NB4 (cell line): ENCODE measurements at regions not wholly inside any gene's neighbourhood (a gene's known extent, or its start where the extent isn't known, plus 50 kb on each side); places are given as distances from the start of the nearest gene placed in this dataset.

Experiments
- DNase-seq: peaks from one replicate; pipeline ENCODE4 v3.0.0; 2010; ENCODE audit warnings: low read depth
- H3K4me3 ChIP-seq: one replicate; pipeline ENCODE4 v1.5.1; 2011; ENCODE audit warnings: mild to moderate bottlenecking, low read depth, low read length, moderate library complexity
- CTCF ChIP-seq: IDR thresholded peaks from one replicate; pipeline ENCODE4 v1.5.1; 2012; ENCODE audit warnings: low read depth, low read length
- MAX ChIP-seq: IDR thresholded peaks from 2 replicates; pipeline ENCODE4 v1.6.1; 2011; ENCODE audit warnings: low read depth, low read length
- MYC ChIP-seq: IDR thresholded peaks from 2 replicates; pipeline ENCODE4 v1.6.1; 2011; ENCODE audit warnings: low read depth, low read length
- POLR2A ChIP-seq: IDR thresholded peaks from 2 replicates; pipeline ENCODE4 v1.6.1; 2011; ENCODE audit warnings: mild to moderate bottlenecking; ENCODE audit not compliant: insufficient read length; ENCODE audit errors: extremely low read depth

GRCh38 chr19:5257155-5258045 is 83.2 kb downstream of the PTPRS start:
- DNase-seq = no peak
- TF ChIP-seq MYC = no peak
- no peak for TF ChIP-seq MAX
- TF ChIP-seq CTCF = no peak
- TF ChIP-seq POLR2A = no peak

GRCh38 chr19:5255602-5256231 is 84.9 kb downstream of the PTPRS start:
- no peak overlapping the region for H3K4me3 ChIP-seq
- DNase-seq = no peak
- TF ChIP-seq MYC (no peak), POLR2A (no peak), MAX (no peak), CTCF (no peak)

More at GRCh38 chr19:5257155-5258045, 83.2 kb downstream of the PTPRS start:
- no peak overlapping the region for H3K4me3 ChIP-seq

- no peak overlapping the region for H3K4me3 ChIP-seq
These were observed 85.7 kb downstream of the PTPRS start for GRCh38 chr19:5254944-5255343.

GRCh38 chr19:5254543-5254942 is 86.1 kb downstream of the PTPRS start:
- no peak for TF ChIP-seq CTCF
- no peak for TF ChIP-seq POLR2A
- TF ChIP-seq MAX = no peak
- TF ChIP-seq MYC = no peak
- no peak for DNase-seq
- H3K4me3 ChIP-seq = no peak overlapping the region

More at GRCh38 chr19:5254944-5255343, 85.7 kb downstream of the PTPRS start:
- no peak for DNase-seq
- no peak for TF ChIP-seq MYC
- no peak for TF ChIP-seq CTCF
- TF ChIP-seq POLR2A = no peak

- TF ChIP-seq MYC (no peak), MAX (no peak), POLR2A (no peak), CTCF (no peak)
- no peak overlapping the region for H3K4me3 ChIP-seq
- no peak for DNase-seq
These were observed 87.1 kb downstream of the PTPRS start for GRCh38 chr19:5253406-5254110.
